Transverse colon (tissue), 4 donors: ENCODE measurements at regions not wholly inside any gene's neighbourhood (a gene's known extent, or its start where the extent isn't known, plus 50 kb on each side); places are given as distances from the start of the nearest gene placed in this dataset.

Experiments
- POLR2A ChIP-seq: fragments of 450-650 bp; IDR thresholded peaks from one replicate; pipeline ENCODE4 v1.6.1; 2016; ENCODE audit warnings: antibody characterized with exemption, mild to moderate bottlenecking, moderate library complexity
- POLR2AphosphoS5 ChIP-seq, 3 donors: sonication (generic); formaldehyde crosslinking; IDR thresholded peaks; one replicate each; pipeline ENCODE4 v1.6.1; 2016; ENCODE audit warnings: antibody characterized with exemption in 3 of 3
- TF ChIP-seq, protein P1 (sequence below), 5 experiments: fragments of 200-600 bp in 3 of 5; fragments of 450-650 bp in 2 of 5; sonication (generic) in 3 of 5; IDR thresholded peaks; 1 replicate in 2 of 5; 2 replicates in 3 of 5; pipeline ENCODE4 v1.5.1; 2016 to 2017; ENCODE audit warnings: antibody characterized with exemption in 5 of 5, inconsistent platforms in 3 of 5, mild to moderate bottlenecking in 2 of 5, moderate library complexity in 1 of 5

DNA sequence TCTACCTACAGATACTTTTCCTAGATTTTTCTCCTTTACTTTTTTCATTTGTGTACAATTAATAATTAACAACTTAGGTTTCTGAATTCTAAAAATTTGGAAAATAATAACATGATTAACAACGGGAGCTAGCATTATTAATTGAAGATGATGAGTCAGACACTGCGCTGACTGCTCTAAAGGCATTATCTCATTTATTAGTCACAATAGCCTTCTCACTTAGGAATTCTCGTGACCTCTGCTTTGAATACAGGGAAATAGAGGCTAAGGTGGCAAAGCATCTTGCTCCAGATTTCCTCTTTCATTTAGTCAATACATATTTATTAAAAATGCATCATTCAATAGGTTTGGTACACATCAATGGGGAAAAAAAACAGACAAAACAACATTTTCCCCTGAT lies 441.3 kb downstream of the PCDH18 start:
- TF ChIP-seq POLR2A (no peak), POLR2AphosphoS5 (IDR thresholded peaks at IDR 0.05) (no peak)
- TF ChIP-seq, protein P1, sequence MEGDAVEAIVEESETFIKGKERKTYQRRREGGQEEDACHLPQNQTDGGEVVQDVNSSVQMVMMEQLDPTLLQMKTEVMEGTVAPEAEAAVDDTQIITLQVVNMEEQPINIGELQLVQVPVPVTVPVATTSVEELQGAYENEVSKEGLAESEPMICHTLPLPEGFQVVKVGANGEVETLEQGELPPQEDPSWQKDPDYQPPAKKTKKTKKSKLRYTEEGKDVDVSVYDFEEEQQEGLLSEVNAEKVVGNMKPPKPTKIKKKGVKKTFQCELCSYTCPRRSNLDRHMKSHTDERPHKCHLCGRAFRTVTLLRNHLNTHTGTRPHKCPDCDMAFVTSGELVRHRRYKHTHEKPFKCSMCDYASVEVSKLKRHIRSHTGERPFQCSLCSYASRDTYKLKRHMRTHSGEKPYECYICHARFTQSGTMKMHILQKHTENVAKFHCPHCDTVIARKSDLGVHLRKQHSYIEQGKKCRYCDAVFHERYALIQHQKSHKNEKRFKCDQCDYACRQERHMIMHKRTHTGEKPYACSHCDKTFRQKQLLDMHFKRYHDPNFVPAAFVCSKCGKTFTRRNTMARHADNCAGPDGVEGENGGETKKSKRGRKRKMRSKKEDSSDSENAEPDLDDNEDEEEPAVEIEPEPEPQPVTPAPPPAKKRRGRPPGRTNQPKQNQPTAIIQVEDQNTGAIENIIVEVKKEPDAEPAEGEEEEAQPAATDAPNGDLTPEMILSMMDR (IDR thresholded peaks at IDR 0.05) = no peak
